Spleen (tissue), 7 donors: ENCODE measurements at regions not wholly inside any gene's neighbourhood (a gene's known extent, or its start where the extent isn't known, plus 50 kb on each side); places are given as distances from the start of the nearest gene placed in this dataset.

Source experiments
- POLR2A ChIP-seq, 3 donors: fragments of 450-650 bp; IDR thresholded peaks; one replicate each; pipeline ENCODE4 v1.5.1; 2017; ENCODE audit warnings: antibody characterized with exemption in 3 of 3, mild to moderate bottlenecking in 1 of 3
- TF ChIP-seq, protein P1 (sequence below), 11 experiments: fragments of 200-600 bp in 7 of 11; fragments of 450-650 bp in 4 of 11; sonication (generic) in 4 of 11; IDR thresholded peaks in 8 of 11; conservative IDR thresholded peaks in 3 of 11; 1 replicate in 7 of 11; 2 replicates in 4 of 11; pipeline versions ENCODE4 v1.4.0 to v1.8.0; 2016 to 2021; ENCODE audit warnings: antibody characterized with exemption in 11 of 11, inconsistent platforms in 4 of 11, mild to moderate bottlenecking in 1 of 11
- donor health status: DM: no; HTN: no; CAD: no; lungs with moderate emphysema.
- donor health status: DM: no; HTN: no; CAD: no.
- donor health status: DM: no; HTN: no; CAD: no.

DNA sequence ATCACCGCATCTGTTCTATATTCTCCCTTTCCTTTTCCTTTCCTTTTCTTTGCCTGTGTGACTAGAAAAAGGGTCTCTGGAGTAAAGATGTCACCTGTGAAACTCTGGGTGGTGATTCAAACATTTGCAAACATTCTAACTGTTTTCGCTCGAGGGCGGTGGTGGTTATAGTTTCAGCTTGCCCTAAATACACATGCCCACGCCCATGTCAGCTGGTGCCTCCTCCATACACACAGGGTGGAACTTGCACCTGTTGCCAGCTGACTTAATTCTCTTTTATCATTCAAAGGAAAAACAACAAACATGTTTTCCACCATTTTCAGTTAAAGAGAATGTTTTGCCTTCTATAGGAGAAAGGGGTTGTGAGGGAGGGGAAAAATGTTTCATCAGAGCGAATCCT is 381.9 kb upstream of the ARID1B start:
- TF ChIP-seq, protein P1, sequence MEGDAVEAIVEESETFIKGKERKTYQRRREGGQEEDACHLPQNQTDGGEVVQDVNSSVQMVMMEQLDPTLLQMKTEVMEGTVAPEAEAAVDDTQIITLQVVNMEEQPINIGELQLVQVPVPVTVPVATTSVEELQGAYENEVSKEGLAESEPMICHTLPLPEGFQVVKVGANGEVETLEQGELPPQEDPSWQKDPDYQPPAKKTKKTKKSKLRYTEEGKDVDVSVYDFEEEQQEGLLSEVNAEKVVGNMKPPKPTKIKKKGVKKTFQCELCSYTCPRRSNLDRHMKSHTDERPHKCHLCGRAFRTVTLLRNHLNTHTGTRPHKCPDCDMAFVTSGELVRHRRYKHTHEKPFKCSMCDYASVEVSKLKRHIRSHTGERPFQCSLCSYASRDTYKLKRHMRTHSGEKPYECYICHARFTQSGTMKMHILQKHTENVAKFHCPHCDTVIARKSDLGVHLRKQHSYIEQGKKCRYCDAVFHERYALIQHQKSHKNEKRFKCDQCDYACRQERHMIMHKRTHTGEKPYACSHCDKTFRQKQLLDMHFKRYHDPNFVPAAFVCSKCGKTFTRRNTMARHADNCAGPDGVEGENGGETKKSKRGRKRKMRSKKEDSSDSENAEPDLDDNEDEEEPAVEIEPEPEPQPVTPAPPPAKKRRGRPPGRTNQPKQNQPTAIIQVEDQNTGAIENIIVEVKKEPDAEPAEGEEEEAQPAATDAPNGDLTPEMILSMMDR (IDR thresholded peaks at IDR 0.05 in 8 of 11, conservative IDR thresholded peaks at IDR 0.05 in 3 of 11): no peak
- no peak for TF ChIP-seq POLR2A (IDR thresholded peaks at IDR 0.05)
